Stimulated activated CD8-positive, alpha-beta memory T cell treated with anti-CD3 and anti-CD28 coated beads, Interleukin-15, amount 100 ng/mL, for 48 hours (primary cell): ENCODE measurements at regions not wholly inside any gene's neighbourhood (a gene's known extent, or its start where the extent isn't known, plus 50 kb on each side); places are given as distances from the start of the nearest gene placed in this dataset.

Source experiments
- DNase-seq, 2 donors: peaks; one replicate each; pipeline ENCODE4 v3.0.0-alpha.2; 2020; ENCODE audit warnings: low read depth in 2 of 2

DNA sequence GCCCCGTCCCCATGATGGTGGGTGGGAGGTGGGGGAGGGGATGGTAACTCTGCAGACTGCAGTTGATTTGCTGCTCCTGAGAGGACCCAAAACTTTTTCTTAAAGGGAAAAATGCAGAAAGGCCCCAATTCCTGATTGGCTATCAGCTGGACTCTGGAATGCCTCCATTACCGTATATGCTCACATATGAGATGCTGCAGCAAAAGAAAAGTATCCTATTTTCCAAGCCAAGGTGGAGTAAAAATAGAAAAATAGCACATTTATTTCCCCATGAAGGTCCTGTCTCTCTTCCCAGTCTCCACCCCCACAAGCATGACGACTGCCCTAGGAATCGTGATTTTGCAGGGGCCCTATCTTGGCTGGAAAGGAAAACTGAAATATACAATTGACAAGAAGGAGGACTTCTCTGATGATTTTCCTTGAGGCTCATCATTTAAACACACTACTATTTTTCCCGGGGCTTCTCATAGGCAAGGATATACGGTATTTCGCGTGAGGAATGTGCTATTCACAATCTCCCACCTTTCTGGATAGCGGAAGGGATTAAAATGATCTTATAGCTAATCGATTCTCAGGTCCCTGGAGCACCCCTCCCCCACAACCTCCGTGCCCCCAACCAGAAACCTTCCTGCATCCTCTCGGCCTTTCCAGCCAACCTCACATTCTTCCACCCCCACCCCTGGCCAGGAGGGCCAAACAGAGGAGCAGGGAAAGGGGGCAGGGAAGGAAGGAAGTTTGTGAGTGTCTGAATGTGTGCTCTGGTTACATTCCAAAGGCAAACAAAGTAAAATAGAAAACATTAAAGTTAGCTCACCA is 138.9 kb upstream of the CCND2 start:
- no peak for DNase-seq

- no peak for DNase-seq
These were observed 139.7 kb upstream of the CCND2 start for GRCh38 chr12:4133636-4134447.

- no peak for DNase-seq
These were observed 140.5 kb upstream of the CCND2 start for GRCh38 chr12:4133029-4133428.

GRCh38 chr12:4121506-4122020 is 152.0 kb upstream of the CCND2 start:
- DNase-seq = no peak

DNA sequence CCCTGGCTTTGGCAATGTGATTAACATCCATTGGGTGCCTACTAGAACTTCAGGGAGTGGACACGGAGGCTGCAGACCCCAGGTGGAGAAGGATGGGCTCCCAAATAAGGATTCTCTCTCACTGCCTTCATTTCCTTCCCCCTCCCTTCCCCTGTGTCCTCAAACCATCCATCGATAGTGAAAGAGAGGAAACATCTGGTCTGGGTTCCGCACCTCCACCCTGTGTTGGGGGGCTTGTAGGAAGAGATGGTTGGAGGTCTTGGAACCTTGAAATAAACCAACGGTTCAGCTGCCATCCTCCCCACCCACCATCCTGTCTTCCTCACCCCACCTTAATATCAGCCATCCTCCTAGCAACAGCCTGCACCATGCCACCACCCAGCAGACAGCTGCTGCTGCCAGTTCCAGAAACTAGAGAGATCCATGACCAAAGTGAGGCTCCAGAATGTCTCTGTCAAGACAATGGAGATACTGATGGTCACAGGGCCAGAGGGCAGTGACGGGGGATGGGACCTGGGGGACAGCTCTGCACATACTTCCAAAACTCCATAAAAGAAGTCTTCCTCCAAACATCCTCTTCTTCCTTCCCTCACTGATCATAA is 153.1 kb upstream of the CCND2 start:
- no peak for DNase-seq

GRCh38 chr12:4119157-4119761 is 154.3 kb upstream of the CCND2 start:
- peak; percentile 43 to 70 for DNase-seq

DNA sequence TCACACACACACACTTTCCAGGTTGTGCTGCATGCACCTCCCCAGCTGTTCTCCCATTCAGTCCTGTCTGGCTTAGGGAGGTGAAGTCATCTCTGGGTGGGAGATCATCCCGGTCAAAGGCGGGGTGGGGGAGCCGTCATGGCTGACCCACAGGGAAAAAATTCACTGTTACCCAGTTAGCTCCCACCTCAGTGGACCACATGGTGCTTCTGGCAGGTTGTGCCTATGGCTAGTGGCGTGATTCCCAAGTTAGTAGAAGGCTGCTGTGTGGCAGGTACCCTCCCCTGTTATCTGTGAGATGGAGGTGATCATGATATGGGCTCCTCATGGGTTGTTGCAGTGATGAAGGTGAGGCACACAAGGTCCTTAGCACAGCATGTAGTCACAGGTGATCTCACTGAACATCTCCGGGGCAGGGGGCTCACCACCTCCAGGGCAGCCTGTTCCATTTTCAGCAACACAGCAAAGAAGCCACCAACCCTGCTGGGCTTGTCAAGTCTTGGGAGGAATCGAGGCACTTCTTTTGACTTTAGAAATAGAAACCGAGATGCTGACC is 154.9 kb upstream of the CCND2 start:
- DNase-seq = no peak

- no peak for DNase-seq
These were observed 155.5 kb upstream of the CCND2 start for GRCh38 chr12:4118017-4118510.

DNA sequence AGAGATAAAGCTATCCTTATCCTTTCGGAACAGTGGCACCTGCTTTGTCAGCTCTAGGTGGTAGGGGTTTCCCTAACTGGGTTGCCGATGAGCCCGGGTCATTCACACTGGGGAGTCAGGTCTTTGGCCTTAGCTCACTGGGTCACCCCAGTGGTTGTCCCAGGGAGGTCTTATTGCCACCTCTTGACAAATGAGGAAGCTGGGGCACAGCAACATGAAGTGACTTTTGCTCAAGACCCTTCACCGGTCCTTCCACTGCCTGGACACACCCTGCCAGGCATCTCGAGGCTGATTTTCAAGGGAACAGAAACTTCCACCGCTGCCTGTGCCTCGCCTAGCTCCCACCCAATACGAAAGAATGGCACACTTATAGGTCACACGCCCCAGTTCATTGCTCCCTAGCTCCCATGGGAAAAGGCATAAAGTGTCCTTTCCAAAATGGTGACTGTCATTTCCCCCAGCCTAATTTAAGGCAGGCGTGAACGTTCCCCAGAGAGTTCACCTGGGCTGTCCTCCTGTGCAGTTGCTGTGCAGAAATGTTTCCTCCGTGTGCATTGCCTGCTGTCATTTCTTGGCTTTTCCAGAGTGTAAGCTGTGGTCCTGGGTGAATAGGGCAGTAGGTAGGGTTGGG is 156.1 kb upstream of the CCND2 start:
- DNase-seq = no peak

- no peak for DNase-seq
These were observed 157.1 kb upstream of the CCND2 start for GRCh38 chr12:4116251-4117111.

GRCh38 chr12:4115570-4115969 is 158.0 kb upstream of the CCND2 start:
- no peak for DNase-seq

- peak; percentile 34 to 42 for DNase-seq
These were observed 158.6 kb upstream of the CCND2 start for GRCh38 chr12:4114986-4115385.

DNA sequence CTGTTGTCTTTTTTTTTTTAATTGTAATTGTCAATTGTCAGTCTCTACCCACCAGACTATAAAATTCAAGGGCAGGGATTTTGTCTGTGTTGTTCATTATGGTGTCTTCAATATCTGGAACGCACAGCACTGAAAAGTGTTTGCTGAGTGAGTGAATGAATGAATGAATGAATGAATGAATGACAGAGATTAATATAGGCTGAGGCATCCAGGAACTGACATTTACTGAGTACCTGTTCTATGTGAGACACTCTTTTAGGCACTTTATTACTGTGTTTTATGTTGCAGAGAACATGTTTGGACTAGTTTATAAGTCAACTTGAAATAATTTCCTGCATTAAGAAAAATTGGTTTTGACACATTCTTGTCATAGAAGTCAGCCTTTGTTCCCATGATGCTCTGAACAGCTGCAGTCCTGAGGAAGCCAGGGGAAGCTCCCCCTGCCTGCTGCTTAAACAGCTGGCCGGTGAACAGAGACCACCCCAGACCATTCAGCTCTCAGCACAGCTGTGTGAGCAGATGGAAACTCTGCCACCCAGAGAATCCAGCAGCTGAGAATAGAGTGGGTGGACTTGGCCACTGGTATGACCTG is 160.7 kb upstream of the CCND2 start:
- DNase-seq = no peak

DNA sequence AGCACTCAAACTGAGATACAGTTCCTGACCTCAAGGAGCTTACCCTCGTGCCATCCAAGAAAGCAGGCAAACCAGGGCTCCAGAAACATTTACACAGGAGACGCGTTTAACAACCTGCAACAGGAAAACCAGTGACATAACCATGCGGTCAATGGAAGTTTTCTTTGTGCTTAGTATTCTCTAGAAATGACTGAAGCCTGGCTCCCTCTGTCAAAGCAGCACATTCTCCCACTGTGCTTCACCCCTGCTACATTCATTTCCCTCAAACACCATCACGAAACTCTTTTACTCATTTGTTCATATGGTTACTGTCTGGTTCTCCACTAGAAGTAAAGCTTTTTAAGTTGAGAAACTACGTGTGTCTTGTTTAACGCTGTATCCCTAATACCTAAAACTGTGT is 161.3 kb upstream of the CCND2 start:
- no peak for DNase-seq

- DNase-seq = no peak
These were observed 162.6 kb upstream of the CCND2 start for GRCh38 chr12:4111010-4111409.

- DNase-seq = no peak
These were observed 163.7 kb upstream of the CCND2 start for GRCh38 chr12:4109826-4110225.

GRCh38 chr12:4108803-4109345 is 164.7 kb upstream of the CCND2 start:
- DNase-seq = no peak

DNA sequence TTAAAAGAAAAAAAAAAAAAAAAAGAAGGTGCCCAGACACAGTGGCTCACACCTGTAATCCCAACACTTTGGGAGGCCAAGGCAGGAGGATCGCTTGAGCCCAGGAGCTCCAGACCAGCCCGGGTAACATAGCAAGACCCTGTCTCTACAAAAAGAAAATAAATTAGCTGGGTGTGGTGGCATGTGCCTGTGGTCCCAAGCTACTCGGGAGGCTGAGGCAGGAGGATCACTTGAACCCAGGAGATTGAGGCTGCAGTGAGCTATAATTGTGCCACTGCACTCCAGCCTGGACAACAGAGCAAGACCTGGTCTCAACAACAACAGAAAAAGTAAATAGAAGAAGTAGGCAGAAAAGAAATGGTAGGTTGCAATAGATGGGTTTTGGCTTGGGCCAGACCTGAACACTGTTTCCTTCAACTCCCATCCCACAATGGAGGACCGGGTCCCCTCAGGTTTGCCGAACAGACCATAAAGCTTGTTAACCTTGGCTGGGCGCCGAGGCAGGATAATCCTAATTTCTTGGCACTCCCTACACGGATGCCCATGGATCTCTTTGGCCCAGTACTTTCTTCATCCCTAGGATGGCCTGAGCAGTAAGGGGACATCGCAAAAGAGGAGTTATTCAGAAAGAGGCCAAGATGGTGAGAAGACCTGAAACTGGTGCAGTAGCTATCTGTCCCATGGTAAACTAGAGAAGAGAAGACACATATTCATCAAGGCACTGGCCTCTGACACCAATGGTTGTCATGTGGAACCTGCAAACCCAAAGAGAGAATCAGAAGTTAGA is 165.5 kb upstream of the CCND2 start:
- DNase-seq = no peak
